HS-27A (cell line): ENCODE measurements at regions not wholly inside any gene's neighbourhood (a gene's known extent, or its start where the extent isn't known, plus 50 kb on each side); places are given as distances from the start of the nearest gene placed in this dataset.

Experiments
- DNase-seq: peaks from one replicate; pipeline ENCODE4 v3.0.0-alpha.2; 2012; ENCODE audit warnings: low read depth, missing footprints

DNA sequence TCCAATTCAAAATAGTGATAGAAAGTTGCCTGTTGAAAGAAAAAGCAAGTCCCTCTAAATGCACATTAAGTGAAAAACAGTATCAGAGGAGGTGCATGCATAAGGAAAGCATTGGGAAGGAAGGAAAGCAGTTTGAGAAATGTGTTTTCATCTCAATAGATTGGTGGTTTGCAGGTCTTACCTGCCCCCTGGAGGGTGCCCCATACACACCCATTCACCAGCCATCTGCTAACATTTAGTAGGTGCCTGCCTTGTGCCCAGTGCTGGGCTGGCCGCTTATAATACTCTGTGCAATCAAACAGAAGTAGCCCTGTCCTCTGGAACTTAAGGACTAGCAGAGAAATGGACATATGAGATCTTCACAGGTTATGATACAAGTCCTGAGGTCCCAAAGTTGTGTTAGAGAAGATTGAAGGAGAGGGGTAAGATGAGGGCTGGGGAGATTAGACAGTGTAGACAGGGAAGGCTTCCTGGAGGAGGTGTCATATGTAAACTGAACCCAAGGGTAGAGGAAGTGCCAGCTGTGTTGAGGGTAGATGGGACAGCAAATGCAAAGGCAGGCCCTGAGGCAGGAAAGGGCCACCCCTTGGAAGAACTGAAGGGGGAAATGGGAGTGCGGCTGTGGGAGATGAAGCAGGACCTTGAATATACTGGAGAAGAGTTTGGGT, 184.2 kb downstream of the MN1 start:
- DNase-seq: no peak

GRCh38 chr22:27620367-27621154, 181.0 kb downstream of the MN1 start:
- no peak for DNase-seq

DNA sequence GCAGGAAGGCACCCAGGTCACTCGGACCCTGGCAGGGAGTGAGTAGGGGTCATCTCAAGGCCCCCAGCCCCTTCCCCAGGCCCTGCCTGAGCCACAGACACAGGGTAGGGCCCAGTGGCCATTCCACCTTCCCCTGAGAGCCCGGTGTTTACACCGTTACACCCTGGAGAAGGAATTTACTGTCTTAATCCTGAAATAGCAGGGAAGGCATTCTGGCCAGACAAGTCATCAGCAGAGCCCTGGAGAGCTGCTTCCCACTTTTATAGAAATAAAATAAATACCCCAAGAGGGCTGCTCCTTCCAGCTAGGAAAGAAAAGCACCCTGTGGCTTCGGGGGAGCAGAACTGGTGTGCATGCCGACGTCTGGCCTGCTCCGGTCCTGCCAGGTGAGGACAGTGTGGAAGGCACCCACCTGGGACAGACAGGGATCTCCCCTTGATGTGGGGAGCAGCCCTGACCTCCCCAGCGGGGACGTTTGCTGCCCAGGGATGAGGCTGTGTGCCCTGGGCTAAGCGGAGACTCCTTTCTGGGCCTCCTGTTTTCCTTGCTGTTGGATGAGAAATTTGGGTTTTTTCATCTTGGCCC, 180.0 kb downstream of the MN1 start:
- no peak for DNase-seq

DNA sequence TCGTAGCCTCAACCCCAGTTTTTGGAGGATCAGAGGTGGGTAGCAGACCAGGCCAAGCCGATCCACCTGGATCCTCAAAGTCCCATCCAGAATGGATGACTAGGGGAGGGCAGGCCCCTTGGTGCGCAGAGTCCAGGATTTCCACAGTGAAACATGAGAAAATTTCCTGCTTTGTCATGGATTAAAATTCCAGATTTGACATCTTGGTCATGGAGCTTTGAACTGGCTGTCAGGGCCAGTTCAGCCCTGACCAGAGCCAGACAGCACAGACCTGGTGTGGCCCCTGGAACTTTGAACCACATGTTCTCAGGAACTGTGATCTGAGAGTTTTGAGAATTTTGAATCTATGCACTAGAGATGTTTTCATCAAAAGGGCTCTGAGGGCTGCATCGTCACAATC, 177.5 kb downstream of the MN1 start:
- DNase-seq: no peak

- no peak for DNase-seq
Observed at GRCh38 chr22:27624705-27625104, 176.9 kb downstream of the MN1 start.

GRCh38 chr22:27625769-27626674, 175.5 kb downstream of the MN1 start:
- DNase-seq: no peak

- DNase-seq: no peak
Observed at GRCh38 chr22:27626675-27627443, 174.7 kb downstream of the MN1 start.

DNA sequence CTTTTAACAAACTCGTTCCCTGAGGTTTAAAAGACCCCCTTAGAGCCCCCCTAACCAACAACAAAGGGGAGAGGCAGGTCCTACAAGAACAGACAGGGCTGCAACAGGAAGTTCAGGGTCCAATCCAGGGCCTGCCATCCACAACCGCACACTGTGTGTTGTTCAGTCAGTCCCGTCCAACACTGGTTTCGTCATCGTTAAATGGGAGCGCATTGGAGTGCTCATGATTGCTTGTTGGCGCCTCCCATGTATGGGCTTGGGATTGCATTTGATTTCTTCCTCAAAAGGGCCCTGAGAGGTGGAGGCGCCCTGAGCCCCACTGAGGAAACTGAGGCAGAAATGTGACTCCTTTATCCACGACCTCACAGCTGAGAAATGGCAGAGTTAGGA, 174.1 kb downstream of the MN1 start:
- no peak for DNase-seq

DNA sequence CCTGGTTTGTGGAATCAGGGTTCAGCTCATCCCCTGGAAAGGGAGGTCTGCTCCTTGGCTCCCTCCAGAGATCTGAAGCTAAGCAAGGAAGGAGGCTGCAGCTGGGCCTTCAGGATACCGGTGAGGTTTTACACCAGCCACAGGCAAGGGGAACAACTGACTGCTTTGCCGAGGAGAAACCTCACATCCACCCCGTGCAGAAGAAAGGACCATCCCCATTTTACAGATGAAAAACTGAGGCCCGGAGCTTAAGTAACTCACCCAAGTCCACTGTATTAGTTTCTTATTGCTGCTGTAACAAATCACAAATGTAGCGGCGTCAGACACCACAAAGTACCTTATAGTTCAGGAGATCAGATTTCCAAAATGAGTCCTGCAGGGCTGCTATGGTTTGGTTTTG, 173.7 kb downstream of the MN1 start:
- DNase-seq: no peak

DNA sequence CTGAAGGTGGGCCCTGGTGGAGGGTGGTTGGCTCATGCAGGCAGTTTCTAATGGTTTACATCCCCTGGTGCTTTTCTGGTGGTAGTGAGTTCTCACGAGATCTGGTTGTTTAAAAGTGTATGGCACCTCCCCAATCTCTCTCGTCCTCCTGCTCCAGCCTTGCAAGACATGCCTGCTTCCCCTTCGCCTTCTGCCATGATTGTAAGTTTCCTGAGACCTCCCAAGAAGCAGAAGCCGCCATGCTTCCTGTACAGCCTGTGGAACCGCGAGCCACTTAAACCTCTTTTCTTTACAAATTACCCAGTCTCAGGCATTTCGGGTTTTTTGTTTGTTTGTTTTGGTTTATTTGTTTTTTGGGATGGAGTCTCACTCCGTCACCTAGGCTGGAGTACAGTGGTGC, 173.2 kb downstream of the MN1 start:
- DNase-seq: no peak

DNA sequence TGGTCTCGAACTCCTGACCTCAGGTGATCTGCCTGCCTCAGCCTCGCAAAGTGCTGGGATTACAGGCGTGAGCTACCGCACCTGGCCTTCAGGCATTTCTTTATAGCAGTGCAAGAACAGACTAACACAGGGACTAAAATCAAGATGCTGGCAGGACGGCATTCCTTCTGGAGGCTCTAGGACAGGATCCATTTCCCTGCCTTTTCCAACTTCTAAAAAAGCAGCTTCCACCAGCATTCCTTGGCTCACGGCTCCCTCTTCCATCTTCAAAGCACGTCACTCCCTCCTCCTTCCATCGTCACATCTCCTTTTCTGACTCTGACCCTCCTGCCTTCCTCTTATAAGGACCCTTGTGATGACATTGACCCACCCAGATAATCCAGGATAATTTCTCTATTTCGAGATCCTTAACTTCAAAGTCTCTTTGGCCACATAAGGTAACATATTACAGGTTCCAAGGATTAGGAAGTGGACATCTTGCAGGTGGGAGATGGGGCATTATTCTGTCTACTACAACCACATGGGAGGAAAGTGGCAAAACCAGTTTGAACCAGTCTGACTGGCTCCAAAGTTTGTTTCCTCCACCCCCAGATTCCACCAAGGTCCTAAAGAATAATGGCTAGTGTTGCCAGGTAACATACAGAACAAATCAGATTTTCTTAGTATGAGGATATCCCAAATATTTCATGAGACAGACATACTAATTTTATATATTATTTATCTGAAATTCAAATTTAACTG, 172.5 kb downstream of the MN1 start:
- no peak for DNase-seq

DNA sequence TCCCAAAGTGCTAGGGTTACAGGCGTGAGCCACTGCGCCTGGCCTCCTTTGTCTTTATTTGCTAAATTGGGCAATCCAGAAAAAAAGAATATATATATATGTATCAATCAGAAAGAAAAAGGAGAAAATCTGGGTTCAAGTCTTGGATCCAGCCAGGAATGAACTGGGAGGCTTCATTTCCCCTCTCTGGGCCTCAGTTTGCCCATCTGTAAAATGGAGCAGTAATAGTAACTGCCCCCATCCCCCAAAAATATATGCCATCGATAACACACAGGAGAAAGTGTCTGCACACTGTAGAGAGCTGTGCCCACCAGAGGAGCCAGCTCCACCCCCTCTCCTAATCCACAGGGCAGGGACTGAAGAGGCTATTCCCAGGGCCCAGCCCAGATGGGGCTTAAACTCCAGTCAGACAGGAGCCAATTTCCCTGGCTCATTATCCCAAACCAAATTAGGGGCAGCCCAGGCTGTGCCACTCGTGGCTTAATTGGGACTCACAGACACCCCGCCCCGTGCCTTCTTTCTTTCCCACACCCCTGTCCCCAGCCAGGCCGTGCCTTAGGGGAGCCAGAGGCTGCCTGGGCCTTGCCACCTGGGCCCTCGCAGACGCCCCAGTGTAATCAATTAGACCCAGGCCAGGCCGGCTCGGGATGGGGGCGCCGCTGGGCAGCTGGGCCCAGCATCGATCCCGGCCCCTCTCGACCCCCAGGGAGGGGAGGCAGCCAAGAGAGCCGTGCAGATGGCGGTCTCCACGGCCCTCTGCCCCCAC, 171.5 kb downstream of the MN1 start:
- DNase-seq: no peak

- no peak for DNase-seq
Observed at GRCh38 chr22:27630754-27631153, 170.8 kb downstream of the MN1 start.

DNA sequence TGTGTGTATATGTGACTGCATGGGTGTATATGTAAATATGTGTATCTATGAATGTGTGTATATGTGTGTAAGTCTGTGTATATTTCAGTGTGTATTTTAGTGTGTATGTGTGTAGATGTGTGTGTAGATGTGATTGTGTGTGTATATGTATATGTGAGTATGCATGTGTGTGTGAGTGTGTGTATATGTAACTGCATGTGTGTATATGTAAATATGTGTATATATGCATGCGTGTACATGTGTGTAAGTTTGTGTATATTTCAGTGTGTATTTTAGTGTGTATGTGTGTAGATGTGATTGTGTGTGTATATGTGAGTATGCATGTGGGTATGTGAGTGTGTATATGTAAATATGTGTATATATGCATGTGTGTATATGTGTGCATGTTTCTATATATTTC, 169.9 kb downstream of the MN1 start:
- no peak for DNase-seq

- DNase-seq: no peak
Observed at GRCh38 chr22:27632451-27633295, 168.9 kb downstream of the MN1 start.

GRCh38 chr22:27633296-27633871, 168.2 kb downstream of the MN1 start:
- no peak for DNase-seq

GRCh38 chr22:27634043-27634740, 167.4 kb downstream of the MN1 start:
- DNase-seq: no peak

- no peak for DNase-seq
Observed at GRCh38 chr22:27635435-27635834, 166.1 kb downstream of the MN1 start.
